ENCODE measurements at regions not wholly inside any gene's neighbourhood (a gene's known extent, or its start where the extent isn't known, plus 50 kb on each side); places are given as distances from the start of the nearest gene placed in this dataset.

GRCh38 chr9:89765211-89765946 lies 160.6 kb downstream of the GADD45G start:
- TF ChIP-seq CTCF (IDR thresholded peaks at IDR 0.05; ENCODE audit: insufficient read depth, low read length, poor library complexity, severe bottlenecking) (no peak), EZH2phosphoT487 (conservative IDR thresholded peaks at IDR 0.05; ENCODE audit: low read length) (no peak)

Measured in SU-DHL-6 (cell line).